BE2C (cell line): ENCODE measurements at regions not wholly inside any gene's neighbourhood (a gene's known extent, or its start where the extent isn't known, plus 50 kb on each side); places are given as distances from the start of the nearest gene placed in this dataset.

Source experiments
- DNase-seq: peaks from one replicate; pipeline ENCODE4 v3.0.0-alpha.2; 2020
- H3K27me3 ChIP-seq: fragments of 250-450 bp; sonication (Bioruptor Pico); 2 replicates; pipeline ENCODE4 v1.5.1; 2020; ENCODE audit warnings: mild to moderate bottlenecking
- H3K36me3 ChIP-seq: fragments of 250-450 bp; sonication (Bioruptor Pico); 2 replicates; pipeline ENCODE4 v1.5.1; 2020; ENCODE audit warnings: mild to moderate bottlenecking
- H3K4me1 ChIP-seq: fragments of 250-450 bp; sonication (Bioruptor Pico); 2 replicates; pipeline ENCODE4 v1.5.1; 2020
- H3K4me3 ChIP-seq: 2 replicates; pipeline ENCODE4 v1.5.1; 2011; ENCODE audit warnings: low read depth, low read length
- H3K9me3 ChIP-seq: fragments of 250-450 bp; sonication (Bioruptor Pico); 2 replicates; pipeline ENCODE4 v1.5.1; 2020
- CTCF ChIP-seq: IDR thresholded peaks from 2 replicates; pipeline ENCODE4 v1.5.1; 2012; ENCODE audit warnings: mild to moderate bottlenecking, low read depth, low read length

GRCh38 chr4:60241866-60242265 lies 958.3 kb upstream of the ADGRL3 start:
- Histone ChIP-seq H3K4me1 (no peaks in the 10 kb centered on the region), H3K27me3 (no peaks in the 10 kb centered on the region), H3K4me3 (no peak overlapping the region), H3K36me3 (no peaks in the 10 kb centered on the region), H3K9me3 (no peaks in the 10 kb centered on the region; the same call in 1 of the 2 replicates)
- DNase-seq: no peak
- TF ChIP-seq CTCF: no peak

- H3K4me1 ChIP-seq: no peaks in the 10 kb centered on the region
- H3K36me3 ChIP-seq: no peaks in the 10 kb centered on the region
- H3K4me3 ChIP-seq: no peak overlapping the region
- DNase-seq: no peak
- no peaks in the 10 kb centered on the region for H3K9me3 ChIP-seq
- H3K27me3 ChIP-seq: no peaks in the 10 kb centered on the region
- TF ChIP-seq CTCF: no peak
Measured at GRCh38 chr4:60249784-60250183, 950.3 kb upstream of the ADGRL3 start.

- no peaks in the 10 kb centered on the region for H3K4me1 ChIP-seq
- TF ChIP-seq CTCF: no peak
- H3K4me3 ChIP-seq: no peak overlapping the region
- DNase-seq: no peak
- no peaks in the 10 kb centered on the region for H3K36me3 ChIP-seq
- no peaks in the 10 kb centered on the region for H3K9me3 ChIP-seq
- no peaks in the 10 kb centered on the region for H3K27me3 ChIP-seq
Measured at GRCh38 chr4:60250657-60251056, 949.5 kb upstream of the ADGRL3 start.

GRCh38 chr4:60259781-60260180 lies 940.3 kb upstream of the ADGRL3 start:
- Histone ChIP-seq H3K9me3 (no peaks in the 10 kb centered on the region), H3K4me3 (no peak overlapping the region), H3K4me1 (no peaks in the 10 kb centered on the region), H3K36me3 (no peaks in the 10 kb centered on the region), H3K27me3 (no peaks in the 10 kb centered on the region)
- TF ChIP-seq CTCF: no peak
- no peak for DNase-seq

- H3K36me3 ChIP-seq: no peaks in the 10 kb centered on the region
- H3K4me3 ChIP-seq: no peak overlapping the region
- no peaks in the 10 kb centered on the region for H3K4me1 ChIP-seq
- no peaks in the 10 kb centered on the region for H3K9me3 ChIP-seq
- no peak for TF ChIP-seq CTCF
- no peak for DNase-seq
- no peaks in the 10 kb centered on the region for H3K27me3 ChIP-seq
Measured at GRCh38 chr4:60266505-60266904, 933.6 kb upstream of the ADGRL3 start.

GRCh38 chr4:60296386-60296785 lies 903.7 kb upstream of the ADGRL3 start:
- no peaks in the 10 kb centered on the region for H3K4me1 ChIP-seq
- DNase-seq: no peak
- no peak overlapping the region for H3K4me3 ChIP-seq
- H3K9me3 ChIP-seq: no peaks in the 10 kb centered on the region
- no peak for TF ChIP-seq CTCF
- H3K27me3 ChIP-seq: no peaks in the 10 kb centered on the region
- no peaks in the 10 kb centered on the region for H3K36me3 ChIP-seq
